H1 (cell line): ENCODE measurements at regions not wholly inside any gene's neighbourhood (a gene's known extent, or its start where the extent isn't known, plus 50 kb on each side); places are given as distances from the start of the nearest gene placed in this dataset.
A peak's percentile ranks its signal among the peaks of the same experiment; 100 is the strongest.

ENCODE experiments used
- HDAC2 ChIP-seq, 2 experiments: fragments of 300-600 bp in 1 of 2; sonication (generic) in 1 of 2; IDR thresholded peaks; 2 replicates each; pipeline ENCODE4 v1.6.1; 2011 to 2012; ENCODE audit warnings: low read depth in 2 of 2, low read length in 2 of 2, mild to moderate bottlenecking in 2 of 2, moderate library complexity in 2 of 2, borderline replicate concordance in 1 of 2, inconsistent platforms in 1 of 2

GRCh38 chr4:65943076-65943475, 272.8 kb upstream of the EPHA5 start (continued):
- TF ChIP-seq HDAC2 (IDR thresholded peaks at IDR 0.05; ENCODE audit: borderline replicate concordance in 1 of 2, low read depth in 2 of 2, low read length in 2 of 2), result peak in 1 of 2 experiments; percentile 82; a peak in 1 of 4 replicates
- TF ChIP-seq, all 59 proteins: peak for 18
